Prostate gland (tissue), 2 donors: ENCODE measurements at regions not wholly inside any gene's neighbourhood (a gene's known extent, or its start where the extent isn't known, plus 50 kb on each side); places are given as distances from the start of the nearest gene placed in this dataset.

Experiments used
- DNase-seq: peaks from one replicate; pipeline ENCODE4 v3.0.0-alpha.2; 2019; ENCODE audit warnings: low spot score
- H3K27ac ChIP-seq, 2 donors: fragments of 200-600 bp; sonication (generic); 2 replicates each; pipeline ENCODE4 v1.5.1; 2017 to 2019
- H3K27me3 ChIP-seq: fragments of 200-600 bp; sonication (generic); replicated peaks from 2 replicates; pipeline ENCODE4 v1.5.1; 2019; ENCODE audit not compliant: insufficient read depth
- H3K36me3 ChIP-seq, 2 donors: fragments of 200-600 bp; sonication (generic); 1 replicate in 1 of 2; 2 replicates in 1 of 2; pipeline versions ENCODE4 v1.5.1 to v1.8.1; 2017 to 2019
- H3K4me1 ChIP-seq: fragments of 200-600 bp; sonication (generic); replicated peaks from 2 replicates; pipeline ENCODE4 v1.5.1; 2019
- H3K4me3 ChIP-seq, 2 donors: fragments of 200-600 bp; sonication (generic); 2 replicates each; pipeline ENCODE4 v1.5.1; 2017 to 2019
- H3K9me3 ChIP-seq: fragments of 200-600 bp; sonication (generic); 2 replicates; pipeline ENCODE4 v1.5.1; 2017
- CTCF ChIP-seq, 4 experiments: fragments of 200-600 bp in 2 of 4; fragments of 450-650 bp in 2 of 4; sonication (generic) in 2 of 4; IDR thresholded peaks; 1 replicate in 3 of 4; 2 replicates in 1 of 4; pipeline ENCODE4 v1.5.1; 2016 to 2019; ENCODE audit warnings: antibody characterized with exemption in 4 of 4, mild to moderate bottlenecking in 2 of 4, moderate library complexity in 2 of 4
- POLR2A ChIP-seq: fragments of 450-650 bp; IDR thresholded peaks from one replicate; pipeline ENCODE4 v1.6.1; 2016; ENCODE audit warnings: antibody characterized with exemption, mild to moderate bottlenecking
- POLR2AphosphoS5 ChIP-seq: sonication (generic); formaldehyde crosslinking; IDR thresholded peaks from one replicate; pipeline ENCODE4 v1.6.1; 2017; ENCODE audit warnings: antibody characterized with exemption
- WGBS: methylation state at CpG from one replicate; pipeline ENCODE4 v1.1.5; 2018; 5-methylcytosine and 5-hydroxymethylcytosine counted together
- intact Hi-C: fragments of 100-400 bp; cut with DNase I; formaldehyde crosslinking; loops from one replicate; pipeline ENCODE4 v1.14.2; 2022

GRCh38 chr6:92759178-92759577 lies 660.2 kb downstream of the EPHA7 start:
- Histone ChIP-seq H3K36me3 (no peaks in the 10 kb centered on the region), H3K27me3 (no peaks in the 10 kb centered on the region), H3K9me3 (no peaks in the 10 kb centered on the region), H3K27ac (no peak overlapping the region), H3K4me3 (no peak overlapping the region), H3K4me1 (no peaks in the 10 kb centered on the region)
- intact Hi-C loops, result no loop called here
- no peak for DNase-seq
- 90% methylated on average over 3 of the region's 3 CpGs for WGBS
- no peak for TF ChIP-seq POLR2AphosphoS5
- no peak for TF ChIP-seq CTCF (IDR thresholded peaks at IDR 0.05)
- no peak for TF ChIP-seq POLR2A

DNA sequence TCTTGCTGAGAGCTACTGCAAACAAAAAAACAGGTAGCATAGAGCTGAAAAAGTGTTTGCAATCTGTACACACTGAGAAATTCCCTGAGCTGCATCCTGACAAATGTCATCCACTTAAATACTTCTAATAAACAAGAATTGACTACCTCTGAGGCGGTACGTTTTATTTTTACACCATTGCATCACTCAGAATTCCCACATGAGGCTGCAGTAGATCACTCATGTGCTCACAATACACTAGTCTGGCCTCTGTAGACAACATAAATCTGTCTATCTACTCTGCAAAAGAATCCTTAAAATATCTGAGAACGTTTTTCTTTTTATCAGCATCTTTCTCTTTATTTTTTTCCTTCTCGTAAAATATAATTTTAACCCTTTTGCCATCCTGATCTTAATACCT lies 661.4 kb downstream of the EPHA7 start:
- 53% methylated on average over 4 of the region's 4 CpGs for WGBS

GRCh38 chr6:92756912-92757311 lies 662.4 kb downstream of the EPHA7 start:
- Histone ChIP-seq H3K9me3 (no peaks in the 10 kb centered on the region), H3K36me3 (no peaks in the 10 kb centered on the region), H3K27me3 (no peaks in the 10 kb centered on the region), H3K27ac (no peak overlapping the region), H3K4me3 (no peak overlapping the region), H3K4me1 (no peaks in the 10 kb centered on the region)
- DNase-seq, result no peak
- WGBS, result 93% methylated on average over 4 of the region's 4 CpGs
- TF ChIP-seq CTCF (IDR thresholded peaks at IDR 0.05), result no peak
- no peak for TF ChIP-seq POLR2A
- no peak for TF ChIP-seq POLR2AphosphoS5
- intact Hi-C loops, result no loop called here

More for the DNA sequence above, 661.4 kb downstream of the EPHA7 start:
- TF ChIP-seq POLR2AphosphoS5 (no peak), POLR2A (no peak), CTCF (IDR thresholded peaks at IDR 0.05) (no peak)
- Histone ChIP-seq H3K4me1 (no peaks in the 10 kb centered on the region), H3K27ac (no peak overlapping the region), H3K9me3 (no peaks in the 10 kb centered on the region), H3K4me3 (no peak overlapping the region), H3K36me3 (no peaks in the 10 kb centered on the region), H3K27me3 (no peaks in the 10 kb centered on the region)
- intact Hi-C loops, result no loop called here
- no peak for DNase-seq

DNA sequence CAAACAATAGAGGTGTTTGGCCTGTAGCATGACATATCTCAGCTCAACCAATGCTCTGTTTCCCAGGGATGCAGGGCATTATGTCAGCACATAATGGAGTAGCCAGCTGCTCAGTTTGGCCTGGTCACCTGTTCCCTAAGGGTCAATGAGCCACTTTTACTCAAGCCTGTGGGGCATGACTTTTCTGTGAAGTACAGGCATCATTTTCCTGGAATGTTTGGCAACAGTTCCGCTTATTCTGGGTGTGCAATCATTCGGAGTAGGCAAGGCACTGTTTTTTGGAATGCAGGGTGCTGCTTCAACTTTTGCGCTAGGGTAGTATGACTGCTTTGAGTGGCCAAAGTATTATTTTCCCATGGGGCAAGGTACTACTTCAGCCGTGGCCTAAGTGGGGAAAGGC lies 665.4 kb downstream of the EPHA7 start:
- WGBS, result 96% methylated on average over 4 of the region's 4 CpGs
- intact Hi-C loops, result no loop called here

More for the DNA sequence above, 665.4 kb downstream of the EPHA7 start:
- Histone ChIP-seq H3K36me3 (no peaks in the 10 kb centered on the region), H3K9me3 (no peaks in the 10 kb centered on the region), H3K27me3 (no peaks in the 10 kb centered on the region), H3K4me3 (no peak overlapping the region), H3K4me1 (no peaks in the 10 kb centered on the region), H3K27ac (no peak overlapping the region)
- TF ChIP-seq CTCF (IDR thresholded peaks at IDR 0.05) (no peak), POLR2AphosphoS5 (no peak), POLR2A (no peak)
- no peak for DNase-seq
